SK-N-MC (cell line): ENCODE measurements at regions not wholly inside any gene's neighbourhood (a gene's known extent, or its start where the extent isn't known, plus 50 kb on each side); places are given as distances from the start of the nearest gene placed in this dataset.

ENCODE experiments used
- EZH2 ChIP-seq: fragments of 200-600 bp; sonication (generic); IDR thresholded peaks from one replicate; pipeline ENCODE4 v1.6.1; 2017; ENCODE audit warnings: antibody characterized with exemption
- FOXP2 ChIP-seq: optimal IDR thresholded peaks from 2 replicates; pipeline ENCODE3; 2011; ENCODE audit warnings: mild to moderate bottlenecking, moderate library complexity; ENCODE audit not compliant: insufficient read depth; ENCODE audit errors: extremely low read length, control extremely low read depth
- POLR2AphosphoS5 ChIP-seq: IDR thresholded peaks from 2 replicates; pipeline ENCODE4 v1.6.1; 2012; ENCODE audit warnings: mild to moderate bottlenecking, low read depth, low read length, borderline replicate concordance

GRCh38 chr1:193448682-193449461 is 262.5 kb upstream of the B3GALT2 start:
- TF ChIP-seq EZH2 = no peak
- TF ChIP-seq POLR2AphosphoS5 = no peak
- no peak for TF ChIP-seq FOXP2
